IMR-90 (cell line): ENCODE measurements at regions not wholly inside any gene's neighbourhood (a gene's known extent, or its start where the extent isn't known, plus 50 kb on each side); places are given as distances from the start of the nearest gene placed in this dataset.
A peak's percentile ranks its signal among the peaks of the same experiment; 100 is the strongest.

Experiments used
- ATAC-seq: fragments of 200-7000 bp; cut with Tn5 transposase; 2 replicates; pipeline ENCODE4 v1.9.1; 2020; ENCODE audit warnings: low read depth, mild to moderate bottlenecking, moderate library complexity
- BruUV-seq: library from RNA; stranded (reverse); fragments of 400-500 nt; replicated peaks from 2 replicates; lab custom pipeline; 2021; lab: Mats Ljungman, UMichigan
- CTCF ChIA-PET: fragments of 300-600 bp; formaldehyde crosslinking; extraction: SDS; loops from one replicate; lab custom pipeline; 2021; ENCODE audit warnings: antibody characterized with exemption; lab: Yijun Ruan, JAX
- POLR2A ChIA-PET: fragments of 300-600 bp; sonication (Branson Sonifier 250); formaldehyde crosslinking; loops from one replicate; lab custom pipeline; 2022; ENCODE audit warnings: antibody characterized with exemption; ENCODE audit not compliant: unreplicated experiment; lab: Charles Lee
- DNase-seq: peaks from one replicate; pipeline ENCODE4 v3.0.0; 2013
- H2AFZ ChIP-seq: replicated peaks from 2 replicates; pipeline ENCODE3; 2013; ENCODE audit warnings: low read length, mild to moderate bottlenecking; ENCODE audit not compliant: poor library complexity
- H2AK5ac ChIP-seq: 2 replicates; pipeline ENCODE4 v1.6.1; 2013; ENCODE audit warnings: low read depth, low read length, inconsistent platforms
- H2AK9ac ChIP-seq: replicated peaks from 2 replicates; pipeline ENCODE3; 2013; ENCODE audit warnings: mild to moderate bottlenecking, low read depth, low read length, moderate library complexity; ENCODE audit not compliant: poor library complexity
- H2BK120ac ChIP-seq: 2 replicates; pipeline ENCODE4 v1.6.1; 2013; ENCODE audit warnings: low read depth, low read length, inconsistent platforms
- H2BK15ac ChIP-seq: 3 replicates; pipeline ENCODE4 v1.6.1; 2013; ENCODE audit warnings: low read depth, low read length, inconsistent platforms
- H2BK20ac ChIP-seq: 2 replicates; pipeline ENCODE4 v1.6.1; 2013; ENCODE audit warnings: low read depth, mild to moderate bottlenecking, inconsistent platforms, low read length, moderate library complexity
- H2BK5ac ChIP-seq: 2 replicates; pipeline ENCODE4 v1.6.1; 2013; ENCODE audit warnings: mild to moderate bottlenecking, low read depth, low read length, inconsistent platforms; ENCODE audit not compliant: poor library complexity, severe bottlenecking
- H3K14ac ChIP-seq: replicated peaks from 2 replicates; pipeline ENCODE4 v1.6.1; 2013; ENCODE audit warnings: low read depth, low read length, inconsistent platforms
- H3K18ac ChIP-seq: 2 replicates; pipeline ENCODE4 v1.6.1; 2013; ENCODE audit warnings: low read depth, low read length, control low read depth
- H3K23ac ChIP-seq: 2 replicates; pipeline ENCODE4 v1.6.1; 2013; ENCODE audit warnings: low read depth, low read length, inconsistent platforms
- H3K27ac ChIP-seq: 2 replicates; pipeline ENCODE4 v1.5.1; 2013; ENCODE audit warnings: mild to moderate bottlenecking, control low read depth, low read length; ENCODE audit not compliant: insufficient read depth
- H3K27me3 ChIP-seq: 2 replicates; pipeline ENCODE4 v1.6.1; 2013; ENCODE audit warnings: low read length; ENCODE audit not compliant: control insufficient read depth, insufficient read depth
- H3K36me3 ChIP-seq: 2 replicates; pipeline ENCODE4 v1.6.1; 2013; ENCODE audit warnings: low read length, mixed read lengths; ENCODE audit not compliant: control insufficient read depth, insufficient read depth
- H3K4ac ChIP-seq: 2 replicates; pipeline ENCODE4 v1.6.1; 2013; ENCODE audit warnings: low read depth, low read length, inconsistent platforms
- H3K4me1 ChIP-seq: 2 replicates; pipeline ENCODE4 v1.6.1; 2013; ENCODE audit warnings: low read length, mixed read lengths; ENCODE audit not compliant: control insufficient read depth, insufficient read depth
- H3K4me2 ChIP-seq: 2 replicates; pipeline ENCODE4 v1.6.1; 2013; ENCODE audit warnings: low read depth, mild to moderate bottlenecking, control low read depth, low read length, moderate library complexity
- H3K4me3 ChIP-seq: 2 replicates; pipeline ENCODE4 v1.5.1; 2013; ENCODE audit warnings: low read depth, mild to moderate bottlenecking, control low read depth, low read length, moderate library complexity; ENCODE audit not compliant: insufficient read depth
- H3K56ac ChIP-seq: 2 replicates; pipeline ENCODE4 v1.6.1; 2013; ENCODE audit warnings: low read length, inconsistent platforms; ENCODE audit not compliant: insufficient read depth; ENCODE audit errors: extremely low read depth
- H3K79me1 ChIP-seq, 2 experiments: 2 replicates each; pipeline ENCODE4 v1.6.1; 2013; ENCODE audit warnings: low read length in 2 of 2, inconsistent platforms in 1 of 2, low read depth in 1 of 2
- H3K9ac ChIP-seq: 2 replicates; pipeline ENCODE4 v1.6.1; 2013; ENCODE audit warnings: low read depth, low read length, control low read depth
- H3K9me1 ChIP-seq: 2 replicates; pipeline ENCODE4 v1.6.1; 2013; ENCODE audit warnings: low read length, inconsistent platforms; ENCODE audit not compliant: insufficient read depth
- H3K9me3 ChIP-seq: 2 replicates; pipeline ENCODE4 v1.6.1; 2013; ENCODE audit warnings: low read length; ENCODE audit not compliant: control insufficient read depth, insufficient read depth
- H4K20me1 ChIP-seq: 2 replicates; pipeline ENCODE4 v1.6.1; 2013; ENCODE audit warnings: low read length, inconsistent platforms; ENCODE audit not compliant: insufficient read depth
- H4K5ac ChIP-seq: 2 replicates; pipeline ENCODE4 v1.6.1; 2013; ENCODE audit warnings: mild to moderate bottlenecking, low read depth, low read length, control low read depth
- H4K8ac ChIP-seq, 2 experiments: 2 replicates each; pipeline ENCODE4 v1.6.1; 2013; ENCODE audit warnings: low read depth in 2 of 2, low read length in 2 of 2, control low read depth in 1 of 2, inconsistent platforms in 1 of 2
- H4K91ac ChIP-seq: 2 replicates; pipeline ENCODE4 v1.6.1; 2013; ENCODE audit warnings: low read depth, low read length, inconsistent platforms; ENCODE audit not compliant: insufficient read depth
- BHLHE40 ChIP-seq: fragments of 150-350 bp; IDR thresholded peaks from 2 replicates; pipeline ENCODE4 v1.6.1; 2016; ENCODE audit warnings: mild to moderate bottlenecking, low read depth, low read length
- CEBPB ChIP-seq: IDR thresholded peaks from 2 replicates; pipeline ENCODE4 v1.6.1; 2012; ENCODE audit warnings: low read depth, low read length, improper control_type of control experiment
- MXI1 ChIP-seq: IDR thresholded peaks from 2 replicates; pipeline ENCODE4 v1.6.1; 2012; ENCODE audit warnings: low read depth, mild to moderate bottlenecking, low read length, moderate library complexity, borderline replicate concordance
- NFE2L2 ChIP-seq: fragments of 150-350 bp; IDR thresholded peaks from 2 replicates; pipeline ENCODE4 v1.6.1; 2016; ENCODE audit warnings: low read depth, mild to moderate bottlenecking, low read length
- POLR2A ChIP-seq: IDR thresholded peaks from 2 replicates; pipeline ENCODE4 v1.6.1; 2012; ENCODE audit warnings: mild to moderate bottlenecking, low read depth, low read length
- SMC3 ChIP-seq: fragments of 150-350 bp; IDR thresholded peaks from 2 replicates; pipeline ENCODE4 v1.6.1; 2016; ENCODE audit warnings: low read depth, mild to moderate bottlenecking, antibody characterized with exemption, low read length, moderate library complexity
- WGBS, 2 experiments: methylation state at CpG; one replicate each; pipeline versions ENCODE4 v1.1.5 to v1.1.7; 2013; ENCODE audit warnings: missing lambda C conversion rate in 2 of 2; ENCODE audit not compliant: insufficient read length in 1 of 2; ENCODE audit errors: extremely low coverage in 2 of 2; 5-methylcytosine and 5-hydroxymethylcytosine counted together
- dilution Hi-C: fragments of 300-500 bp; cut with HindIII; formaldehyde crosslinking; loops from one replicate; pipeline ENCODE4 v1.14.3; 2018; ENCODE audit warnings: low sequenced_read_pairs; ENCODE audit not compliant: unreplicated experiment
- in situ Hi-C: fragments of 300-500 bp; cut with MboI; formaldehyde crosslinking; loops from 3 replicates; pipeline ENCODE4 v1.14.3; 2019; ENCODE audit warnings: low sequenced_read_pairs, inconsistent platforms, mixed read lengths
- intact Hi-C: fragments of 100-400 bp; cut with micrococcal nuclease; formaldehyde crosslinking; loops from 2 replicates; pipeline ENCODE4 v1.10.0; 2022

- ATAC-seq = no peak
- H3K56ac ChIP-seq = no peak overlapping the region
- no peak overlapping the region for H2BK5ac ChIP-seq
- 100% methylated on average over 2 of the region's 9 CpGs; no CpG with 5 or more reads in 1 of the 2 experiments for WGBS, 2 experiments
- no peak overlapping the region for H2AFZ ChIP-seq
- no peak overlapping the region for H3K4me3 ChIP-seq
- TF ChIP-seq MXI1 (no peak), SMC3 (no peak), POLR2A (no peak), BHLHE40 (no peak), CEBPB (no peak), NFE2L2 (no peak)
- no peak overlapping the region for H3K27ac ChIP-seq
- peaks cover 10% of the 10 kb centered on the region for H3K4me1 ChIP-seq
- dilution Hi-C loops = no loop called here
- no peak overlapping the region for H4K5ac ChIP-seq
- no peak overlapping the region; the same call in 1 of the 2 replicates for H3K23ac ChIP-seq
- H3K18ac ChIP-seq = no peak overlapping the region
- intact Hi-C loops = no loop called here
- H2BK20ac ChIP-seq = no peak overlapping the region
- peaks cover 30% of the 10 kb centered on the region for H4K20me1 ChIP-seq
- H3K9me1 ChIP-seq = peaks cover 13% of the 10 kb centered on the region
- BruUV-seq = no TSS peak
- no peak overlapping the region for H2BK120ac ChIP-seq
- no peak overlapping the region for H3K14ac ChIP-seq
- no peak for DNase-seq
- H3K4ac ChIP-seq = no peak overlapping the region
- 0 out of 2 replicates have a peak overlapping the region, but pooled peaks have one; percentile 12 for H2AK5ac ChIP-seq
- CTCF ChIA-PET = no interaction called here
- H4K8ac ChIP-seq = no peak overlapping the region
- no peaks in the 10 kb centered on the region for H3K27me3 ChIP-seq
- POLR2A ChIA-PET = no interaction called here
- no peaks in the 10 kb centered on the region for H3K36me3 ChIP-seq
- peaks cover 30 to 75% of the 10 kb centered on the region in 2 experiments for H3K79me1 ChIP-seq
- no peak overlapping the region for H2AK9ac ChIP-seq
- no peak overlapping the region for H3K9ac ChIP-seq
- no peak overlapping the region for H3K4me2 ChIP-seq
- no peaks in the 10 kb centered on the region for H3K9me3 ChIP-seq
- in situ Hi-C loops = loop anchor here (10.0 to 25.0 kb wide), 2 partner anchors 136 to 783 kb away; no protein-coding TSS in a partner anchor
- H2BK15ac ChIP-seq = no peak overlapping the region
- no peak overlapping the region for H4K91ac ChIP-seq
Observed at GRCh38 chr17:72578817-72579470, 458.1 kb downstream of the SOX9 start.
